H9 (cell line): ENCODE measurements at regions not wholly inside any gene's neighbourhood (a gene's known extent, or its start where the extent isn't known, plus 50 kb on each side); places are given as distances from the start of the nearest gene placed in this dataset.

Experiments used
- DNase-seq: peaks from one replicate; pipeline ENCODE4 v3.0.0-alpha.2; 2017
- H2AFZ ChIP-seq: one replicate; pipeline ENCODE4 v1.6.1; 2013; ENCODE audit warnings: mild to moderate bottlenecking, low read length, control low read depth, moderate library complexity
- H2AK5ac ChIP-seq: 2 replicates; pipeline ENCODE4 v1.6.1; 2013; ENCODE audit warnings: low read length, control low read depth, mixed read lengths; ENCODE audit not compliant: insufficient read length
- H2BK120ac ChIP-seq: one replicate; pipeline ENCODE4 v1.6.1; 2013; ENCODE audit warnings: low read depth, mild to moderate bottlenecking, low read length, control low read depth, inconsistent platforms; ENCODE audit not compliant: poor library complexity, severe bottlenecking
- H2BK12ac ChIP-seq: 2 replicates; pipeline ENCODE4 v1.6.1; 2013; ENCODE audit warnings: low read length, control low read depth, mixed read lengths, low read depth; ENCODE audit not compliant: insufficient read length
- H2BK15ac ChIP-seq: 2 replicates; pipeline ENCODE4 v1.6.1; 2013; ENCODE audit warnings: low read depth, low read length, control low read depth
- H2BK20ac ChIP-seq: one replicate; pipeline ENCODE4 v1.6.1; 2013; ENCODE audit warnings: low read depth, mild to moderate bottlenecking, low read length, control low read depth, inconsistent platforms; ENCODE audit not compliant: poor library complexity, severe bottlenecking
- H2BK5ac ChIP-seq: 2 replicates; pipeline ENCODE4 v1.6.1; 2013; ENCODE audit warnings: low read length, control low read depth, mixed read lengths; ENCODE audit not compliant: insufficient read length
- H3K14ac ChIP-seq: 2 replicates; pipeline ENCODE4 v1.6.1; 2013; ENCODE audit warnings: low read length, control low read depth; ENCODE audit not compliant: insufficient read depth
- H3K18ac ChIP-seq: 2 replicates; pipeline ENCODE4 v1.6.1; 2013; ENCODE audit warnings: low read depth, mild to moderate bottlenecking, mixed read lengths, low read length, control low read depth; ENCODE audit not compliant: insufficient read length
- H3K23ac ChIP-seq: 2 replicates; pipeline ENCODE4 v1.6.1; 2013; ENCODE audit warnings: low read length, control low read depth, mixed read lengths, low read depth; ENCODE audit not compliant: insufficient read length
- H3K23me2 ChIP-seq: 2 replicates; pipeline ENCODE4 v1.6.1; 2013; ENCODE audit warnings: low read depth, mild to moderate bottlenecking, mixed read lengths, low read length, control low read depth; ENCODE audit not compliant: insufficient read length, poor library complexity, severe bottlenecking
- H3K27ac ChIP-seq: 2 replicates; pipeline ENCODE4 v1.5.1; 2013; ENCODE audit warnings: low read length, control low read depth, mixed read lengths, low read depth; ENCODE audit not compliant: insufficient read length
- H3K27me3 ChIP-seq: 2 replicates; pipeline ENCODE4 v1.6.1; 2013; ENCODE audit warnings: low read length, control low read depth, inconsistent platforms; ENCODE audit not compliant: insufficient read depth
- H3K4ac ChIP-seq: 2 replicates; pipeline ENCODE4 v1.6.1; 2013; ENCODE audit warnings: low read depth, mild to moderate bottlenecking, control low read depth, inconsistent platforms, low read length, moderate library complexity
- H3K4me1 ChIP-seq: 2 replicates; pipeline ENCODE4 v1.6.1; 2013; ENCODE audit warnings: low read length, control low read depth, inconsistent platforms; ENCODE audit not compliant: insufficient read depth
- H3K4me2 ChIP-seq: 2 replicates; pipeline ENCODE4 v1.6.1; 2013; ENCODE audit warnings: low read length, control low read depth, mixed read lengths; ENCODE audit not compliant: insufficient read length, insufficient read depth
- H3K56ac ChIP-seq: 2 replicates; pipeline ENCODE4 v1.6.1; 2013; ENCODE audit warnings: low read depth, mild to moderate bottlenecking, mixed read lengths, low read length, control low read depth; ENCODE audit not compliant: insufficient read length
- H3K79me1 ChIP-seq: 2 replicates; pipeline ENCODE4 v1.6.1; 2013; ENCODE audit warnings: low read depth, mild to moderate bottlenecking, moderate library complexity, low read length, control low read depth, inconsistent platforms; ENCODE audit not compliant: insufficient read depth, poor library complexity, severe bottlenecking
- H3K79me2 ChIP-seq: 2 replicates; pipeline ENCODE4 v1.6.1; 2013; ENCODE audit warnings: low read length, control low read depth, inconsistent platforms; ENCODE audit not compliant: insufficient read depth
- H3K9ac ChIP-seq: 2 replicates; pipeline ENCODE4 v1.6.1; 2013; ENCODE audit warnings: low read length, control low read depth, mixed read lengths; ENCODE audit not compliant: insufficient read length; ENCODE audit errors: extremely low read depth
- H3K9me3 ChIP-seq: one replicate; pipeline ENCODE4 v1.6.1; 2013; ENCODE audit warnings: low read depth, low read length, inconsistent platforms; ENCODE audit not compliant: control insufficient read depth
- H3T11ph ChIP-seq: one replicate; pipeline ENCODE4 v1.6.1; 2013; ENCODE audit warnings: mild to moderate bottlenecking, low read length, control low read depth, inconsistent platforms
- H4K20me1 ChIP-seq: one replicate; pipeline ENCODE4 v1.6.1; 2013; ENCODE audit not compliant: control insufficient read depth, insufficient read length, insufficient read depth
- H4K5ac ChIP-seq: 2 replicates; pipeline ENCODE4 v1.6.1; 2013; ENCODE audit warnings: low read depth, mild to moderate bottlenecking, mixed read lengths, low read length, control low read depth; ENCODE audit not compliant: insufficient read length
- H4K8ac ChIP-seq: replicated peaks from 2 replicates; pipeline ENCODE4 v1.6.1; 2013; ENCODE audit warnings: low read length, control low read depth, mixed read lengths, low read depth; ENCODE audit not compliant: insufficient read length
- H4K91ac ChIP-seq: 2 replicates; pipeline ENCODE4 v1.6.1; 2013; ENCODE audit warnings: low read depth, mild to moderate bottlenecking, moderate library complexity, mixed read lengths, low read length, control low read depth; ENCODE audit not compliant: insufficient read length
- H3K27ac Mint-ChIP-seq, 3 experiments: 2 replicates in 2 of 3; 3 replicates in 1 of 3; pipeline ENCODE4 v1.8.0; 2020 to 2021; ENCODE audit warnings: mixed read lengths in 3 of 3, mild to moderate bottlenecking in 1 of 3, moderate library complexity in 1 of 3
- H3K27me3 Mint-ChIP-seq: 2 replicates; pipeline ENCODE4 v1.8.0; 2021; ENCODE audit warnings: low read depth, mild to moderate bottlenecking, moderate library complexity, mixed read lengths
- H3K36me3 Mint-ChIP-seq, 3 experiments: 2 replicates in 2 of 3; 3 replicates in 1 of 3; pipeline ENCODE4 v1.8.0; 2020 to 2021; ENCODE audit warnings: low read depth in 3 of 3, mixed read lengths in 3 of 3; ENCODE audit not compliant: insufficient read depth in 1 of 3
- H3K4me1 Mint-ChIP-seq, 2 experiments: 2 replicates each; pipeline ENCODE4 v1.8.0; 2020; ENCODE audit warnings: mixed read lengths in 2 of 2
- H3K4me3 Mint-ChIP-seq, 2 experiments: 2 replicates in 1 of 2; 3 replicates in 1 of 2; pipeline ENCODE4 v1.8.0; 2020 to 2021; ENCODE audit warnings: mild to moderate bottlenecking in 2 of 2, mixed read lengths in 2 of 2, moderate library complexity in 1 of 2
- H3K9me3 Mint-ChIP-seq, 2 experiments: 2 replicates in 1 of 2; 3 replicates in 1 of 2; pipeline ENCODE4 v1.8.0; 2020; ENCODE audit warnings: mild to moderate bottlenecking in 2 of 2, mixed read lengths in 2 of 2, moderate library complexity in 1 of 2
- WGBS: extraction: QIAGEN DNeasy Blood & Tissue Kit; methylation state at CpG from one replicate; pipeline ENCODE4 v1.1.7; 2013; ENCODE audit warnings: missing lambda C conversion rate, low lambda C conversion rate, mixed read lengths; ENCODE audit not compliant: insufficient read length; ENCODE audit errors: extremely low coverage; 5-methylcytosine and 5-hydroxymethylcytosine counted together
- TF ChIP-seq, protein P1 (sequence below): fragments of 200-600 bp; sonication (generic); conservative IDR thresholded peaks from 3 replicates; pipeline ENCODE4 v1.8.0; 2021; ENCODE audit warnings: antibody characterized with exemption, mild to moderate bottlenecking

- Histone ChIP-seq H3K56ac (no peak overlapping the region), H3K23me2 (no peaks in the 10 kb centered on the region), H3K4me1 (no peaks in the 10 kb centered on the region), H2BK12ac (no peak overlapping the region), H3K14ac (no peak overlapping the region), H2BK120ac (no peak overlapping the region), H3K27ac (no peak overlapping the region), H3K18ac (no peak overlapping the region), H3K23ac (no peak overlapping the region), H2BK15ac (no peak overlapping the region), H3K4ac (no peak overlapping the region), H3K4me2 (no peak overlapping the region), H3T11ph (no peak overlapping the region), H4K91ac (no peak overlapping the region), H3K9ac (no peak overlapping the region), H4K20me1 (no peaks in the 10 kb centered on the region), H3K27me3 (no peaks in the 10 kb centered on the region), H2AK5ac (no peak overlapping the region), H4K8ac (no peak overlapping the region), H3K79me1 (no peaks in the 10 kb centered on the region), H2BK20ac (no peak overlapping the region), H3K9me3 (no peaks in the 10 kb centered on the region), H2BK5ac (no peak overlapping the region), H4K5ac (no peak overlapping the region), H3K79me2 (no peaks in the 10 kb centered on the region), H2AFZ (no peak overlapping the region)
- no peaks in the 10 kb centered on the region for H3K27me3 Mint-ChIP-seq
- H3K4me3 Mint-ChIP-seq, result no peak overlapping the region
- TF ChIP-seq, protein P1, sequence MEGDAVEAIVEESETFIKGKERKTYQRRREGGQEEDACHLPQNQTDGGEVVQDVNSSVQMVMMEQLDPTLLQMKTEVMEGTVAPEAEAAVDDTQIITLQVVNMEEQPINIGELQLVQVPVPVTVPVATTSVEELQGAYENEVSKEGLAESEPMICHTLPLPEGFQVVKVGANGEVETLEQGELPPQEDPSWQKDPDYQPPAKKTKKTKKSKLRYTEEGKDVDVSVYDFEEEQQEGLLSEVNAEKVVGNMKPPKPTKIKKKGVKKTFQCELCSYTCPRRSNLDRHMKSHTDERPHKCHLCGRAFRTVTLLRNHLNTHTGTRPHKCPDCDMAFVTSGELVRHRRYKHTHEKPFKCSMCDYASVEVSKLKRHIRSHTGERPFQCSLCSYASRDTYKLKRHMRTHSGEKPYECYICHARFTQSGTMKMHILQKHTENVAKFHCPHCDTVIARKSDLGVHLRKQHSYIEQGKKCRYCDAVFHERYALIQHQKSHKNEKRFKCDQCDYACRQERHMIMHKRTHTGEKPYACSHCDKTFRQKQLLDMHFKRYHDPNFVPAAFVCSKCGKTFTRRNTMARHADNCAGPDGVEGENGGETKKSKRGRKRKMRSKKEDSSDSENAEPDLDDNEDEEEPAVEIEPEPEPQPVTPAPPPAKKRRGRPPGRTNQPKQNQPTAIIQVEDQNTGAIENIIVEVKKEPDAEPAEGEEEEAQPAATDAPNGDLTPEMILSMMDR, result no peak
- DNase-seq, result no peak
- H3K27ac Mint-ChIP-seq, result no peak overlapping the region
- no peaks in the 10 kb centered on the region for H3K36me3 Mint-ChIP-seq
- peaks cover 0 to 3% of the 10 kb centered on the region in 2 experiments; a peak in 2 of 5 replicates for H3K9me3 Mint-ChIP-seq
- no CpG with 5 or more reads among the region's 2 CpGs for WGBS
- peaks cover 4 to 9% of the 10 kb centered on the region in 2 experiments; a peak in 3 of 4 replicates for H3K4me1 Mint-ChIP-seq
Observed at GRCh38 chr2:125684256-125684655, 971.7 kb upstream of the GYPC start.
